HepG2 (cell line): ENCODE measurements at regions not wholly inside any gene's neighbourhood (a gene's known extent, or its start where the extent isn't known, plus 50 kb on each side); places are given as distances from the start of the nearest gene placed in this dataset.

Experiments
- ATAC-seq: fragments of 200-7000 bp; cut with Tn5 transposase; 3 replicates; pipeline ENCODE4 v1.9.1; 2020; ENCODE audit warnings: mild to moderate bottlenecking, moderate library complexity
- BruUV-seq: library from RNA; stranded (reverse); fragments of 400-500 nt; replicated peaks from 2 replicates; lab custom pipeline; 2021; lab: Mats Ljungman, UMichigan
- CTCF ChIA-PET: fragments of 300-600 bp; formaldehyde crosslinking; extraction: SDS; loops from one replicate; lab custom pipeline; 2021; ENCODE audit warnings: low total read pairs, inconsistent platforms, low intra/inter-chr PET ratio; lab: Yijun Ruan, JAX
- POLR2A ChIA-PET: fragments of 350-600 bp; sonication (Branson Sonifier 250); formaldehyde crosslinking; loops from one replicate; lab custom pipeline; 2020; ENCODE audit warnings: antibody characterized with exemption, inconsistent platforms; lab: Yijun Ruan, JAX
- DNase-seq: peaks from one replicate; pipeline ENCODE4 v3.0.0-alpha.2; 2015; ENCODE audit warnings: low spot score
- FAIRE-seq: peaks from 3 replicates; lab custom pipeline; 2011; peaks lifted over from hg19 to GRCh38; lab: Jason Lieb, UNC
- H2AFZ ChIP-seq: one replicate; pipeline ENCODE4 v1.6.1; 2011; ENCODE audit warnings: low read length, inconsistent platforms
- H3K27ac ChIP-seq: fragments of 300-600 bp; 3 replicates; pipeline ENCODE4 v1.8.0; 2011; ENCODE audit warnings: mixed run types, mild to moderate bottlenecking, mixed read lengths, low read length, inconsistent platforms; ENCODE audit not compliant: insufficient read depth; ENCODE audit errors: extremely low read length
- H3K27me3 ChIP-seq, 2 experiments: fragments of 200-600 bp in 1 of 2; 2 replicates in 1 of 2; 3 replicates in 1 of 2; pipeline versions ENCODE4 v1.6.0 to v1.8.0; 2011; ENCODE audit warnings: low read length in 2 of 2, mild to moderate bottlenecking in 2 of 2, moderate library complexity in 2 of 2, inconsistent platforms in 1 of 2; ENCODE audit not compliant: insufficient read depth in 2 of 2, control insufficient read depth in 1 of 2
- H3K36me3 ChIP-seq, 2 experiments: fragments of 200-600 bp in 1 of 2; replicated peaks in 1 of 2; 2 replicates in 1 of 2; 3 replicates in 1 of 2; pipeline versions ENCODE4 v1.5.1 to v1.8.0; 2011; ENCODE audit warnings: low read length in 2 of 2, inconsistent platforms in 1 of 2; ENCODE audit not compliant: insufficient read depth in 2 of 2, control insufficient read depth in 1 of 2
- H3K4me1 ChIP-seq: 2 replicates; pipeline ENCODE4 v1.5.1; 2012; ENCODE audit warnings: low read length, inconsistent platforms; ENCODE audit not compliant: insufficient read depth
- H3K4me2 ChIP-seq: 2 replicates; pipeline ENCODE4 v1.6.0; 2011; ENCODE audit warnings: low read depth, low read length, inconsistent platforms
- H3K4me3 ChIP-seq, 3 experiments: fragments of 200-600 bp in 1 of 3; sonication (generic), shearing (Covaris generic) in 1 of 3; replicated peaks in 1 of 3; 2 replicates each; pipeline ENCODE4 v1.5.1; 2011 to 2016; ENCODE audit warnings: low read length in 3 of 3, inconsistent platforms in 2 of 3, low read depth in 2 of 3, mild to moderate bottlenecking in 2 of 3, control low read depth in 1 of 3, mixed read lengths in 1 of 3; ENCODE audit not compliant: insufficient read depth in 1 of 3
- H3K79me2 ChIP-seq: one replicate; pipeline ENCODE4 v1.6.1; 2011; ENCODE audit warnings: low read length, inconsistent platforms; ENCODE audit not compliant: insufficient read depth
- H3K9ac ChIP-seq: 2 replicates; pipeline ENCODE4 v1.6.0; 2011; ENCODE audit warnings: mild to moderate bottlenecking, low read depth, low read length, inconsistent platforms; ENCODE audit not compliant: insufficient read depth
- H3K9me3 ChIP-seq: 2 replicates; pipeline ENCODE4 v1.5.1; 2012; ENCODE audit warnings: mild to moderate bottlenecking, low read length
- H4K20me1 ChIP-seq: 2 replicates; pipeline ENCODE4 v1.6.0; 2011; ENCODE audit warnings: inconsistent platforms, mild to moderate bottlenecking, low read length, moderate library complexity; ENCODE audit not compliant: insufficient read depth
- FOSL2 ChIP-seq: sonication (generic); formaldehyde crosslinking; IDR thresholded peaks from 2 replicates; pipeline ENCODE4 v1.4.0; 2020; ENCODE audit warnings: missing genetic modification reagents
- ISL2 ChIP-seq: sonication (generic); formaldehyde crosslinking; IDR thresholded peaks from 2 replicates; pipeline ENCODE4 v1.5.0; 2020; ENCODE audit warnings: missing genetic modification reagents
- NAIF1 ChIP-seq: sonication (generic); formaldehyde crosslinking; IDR thresholded peaks from 2 replicates; pipeline ENCODE4 v1.5.0; 2020; ENCODE audit warnings: mild to moderate bottlenecking, missing genetic modification reagents, borderline replicate concordance
- TAF15 ChIP-seq: fragments of 200-400 bp; formaldehyde crosslinking; IDR thresholded peaks from one replicate; pipeline ENCODE4 v1.6.1; 2018; ENCODE audit warnings: mild to moderate bottlenecking, low read depth, low read length; ENCODE audit not compliant: poor library complexity, severe bottlenecking
- TFAP4 ChIP-seq: sonication (generic); IDR thresholded peaks from 2 replicates; pipeline ENCODE4 v1.6.1; 2016; ENCODE audit warnings: low read depth, borderline replicate concordance
- WIZ ChIP-seq: sonication (generic); formaldehyde crosslinking; IDR thresholded peaks from 2 replicates; pipeline ENCODE4 v1.5.1; 2020; ENCODE audit warnings: mild to moderate bottlenecking, missing genetic modification reagents
- ZNF121 ChIP-seq: sonication (generic); formaldehyde crosslinking; IDR thresholded peaks from 2 replicates; pipeline ENCODE4 v1.5.0; 2020; ENCODE audit warnings: mild to moderate bottlenecking, missing genetic modification reagents
- ZNF280D ChIP-seq: sonication (generic); formaldehyde crosslinking; IDR thresholded peaks from 2 replicates; pipeline ENCODE4 v1.5.1; 2020; ENCODE audit warnings: mild to moderate bottlenecking, missing genetic modification reagents
- ZNF614 ChIP-seq: IDR thresholded peaks from 2 replicates; pipeline ENCODE4 v1.6.1; 2018; ENCODE audit warnings: missing biosample characterization, missing genetic modification reagents, inconsistent platforms, borderline replicate concordance
- ZNF766 ChIP-seq: sonication (generic); formaldehyde crosslinking; IDR thresholded peaks from 2 replicates; pipeline ENCODE4 v1.5.0; 2020; ENCODE audit warnings: missing genetic modification reagents, borderline replicate concordance
- ZSCAN22 ChIP-seq: sonication (generic); formaldehyde crosslinking; IDR thresholded peaks from 2 replicates; pipeline ENCODE4 v1.4.0; 2020; ENCODE audit warnings: mild to moderate bottlenecking, missing genetic modification reagents
- WGBS: methylation state at CpG from one replicate; pipeline ENCODE4 v1.1.6; 2017; ENCODE audit warnings: low lambda C conversion rate; 5-methylcytosine and 5-hydroxymethylcytosine counted together
- in situ Hi-C: cut with HindIII; loops from 2 replicates; pipeline ENCODE4 v1.10.0; 2017; ENCODE audit warnings: low pct_unique_long_range_greater_than_20kb; ENCODE audit not compliant: extremely low pct_ligation_motif_present
- intact Hi-C: fragments of 100-400 bp; cut with micrococcal nuclease; formaldehyde crosslinking; loops from one replicate; pipeline ENCODE4 v1.10.0; 2022; ENCODE audit not compliant: unreplicated experiment
- TF ChIP-seq, protein P1 (sequence below): sonication (generic); formaldehyde crosslinking; IDR thresholded peaks from 2 replicates; pipeline ENCODE4 v1.8.1; 2023; ENCODE audit warnings: mild to moderate bottlenecking, missing genetic modification reagents
- TF ChIP-seq, protein P2 (sequence below): sonication (generic); formaldehyde crosslinking; IDR thresholded peaks from 2 replicates; pipeline ENCODE4 v1.4.0; 2020; ENCODE audit warnings: missing genetic modification reagents, mild to moderate bottlenecking, borderline replicate concordance
- TF ChIP-seq, protein P3 (sequence below): sonication (generic); formaldehyde crosslinking; IDR thresholded peaks from 2 replicates; pipeline ENCODE4 v1.5.0; 2020; ENCODE audit warnings: mild to moderate bottlenecking, missing genetic modification reagents, borderline replicate concordance

DNA sequence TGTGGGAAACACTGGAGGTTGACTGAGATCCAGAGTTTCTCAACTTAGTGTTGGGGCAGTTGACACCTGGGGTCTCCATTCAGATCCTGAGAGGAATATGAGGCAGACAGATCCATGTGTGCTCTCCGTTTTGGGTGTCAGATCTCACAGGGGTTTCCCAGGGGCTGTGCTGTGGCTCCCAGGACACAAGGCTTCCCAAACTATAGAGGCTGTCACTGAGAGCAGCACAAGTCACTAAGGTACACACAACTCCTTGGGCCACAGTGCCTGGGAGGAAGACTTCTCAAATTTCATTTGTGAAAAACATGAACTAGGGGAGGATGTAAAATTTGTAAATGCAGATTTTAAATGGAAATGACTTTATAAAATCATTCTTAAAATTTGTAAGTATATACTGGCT lies 363.6 kb downstream of the FBXO8 start (continued):
- no peak for TF ChIP-seq FOSL2 (CRISPR knock-in tag)
- TF ChIP-seq WIZ = no peak
- TF ChIP-seq ZNF280D = no peak
- TF ChIP-seq ZSCAN22 (CRISPR knock-in tag) = no peak
- TF ChIP-seq ZNF121 (CRISPR knock-in tag) = no peak
- no peak for TF ChIP-seq ISL2 (CRISPR knock-in tag)
- TF ChIP-seq ZNF766 (CRISPR knock-in tag) = no peak

GRCh38 chr4:173919196-173919595 lies 364.3 kb downstream of the FBXO8 start:
- Histone ChIP-seq H3K36me3 (no peaks in the 10 kb centered on the region), H3K27me3 (no peaks in the 10 kb centered on the region), H3K9ac (no peak overlapping the region), H3K79me2 (no peaks in the 10 kb centered on the region), H3K4me2 (no peak overlapping the region), H3K4me1 (no peaks in the 10 kb centered on the region), H3K9me3 (no peaks in the 10 kb centered on the region), H3K27ac (no peak overlapping the region), H4K20me1 (no peaks in the 10 kb centered on the region), H2AFZ (no peak overlapping the region), H3K4me3 (no peak overlapping the region)
- ChIA-PET POLR2A (no interaction called here), CTCF (no interaction called here)
- WGBS = 2% methylated on average over 2 of the region's 2 CpGs
- FAIRE-seq = no peak
- intact Hi-C loops (no loop called here), in situ Hi-C loops (no loop called here)
- DNase-seq = no peak
- ATAC-seq = no peak
- no TSS peak for BruUV-seq
- no peak for TF ChIP-seq ZNF614
- TF ChIP-seq, protein P1, sequence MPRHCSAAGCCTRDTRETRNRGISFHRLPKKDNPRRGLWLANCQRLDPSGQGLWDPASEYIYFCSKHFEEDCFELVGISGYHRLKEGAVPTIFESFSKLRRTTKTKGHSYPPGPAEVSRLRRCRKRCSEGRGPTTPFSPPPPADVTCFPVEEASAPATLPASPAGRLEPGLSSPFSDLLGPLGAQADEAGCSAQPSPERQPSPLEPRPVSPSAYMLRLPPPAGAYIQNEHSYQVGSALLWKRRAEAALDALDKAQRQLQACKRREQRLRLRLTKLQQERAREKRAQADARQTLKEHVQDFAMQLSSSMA (CRISPR knock-in tag) = no peak
- TF ChIP-seq, protein P2, sequence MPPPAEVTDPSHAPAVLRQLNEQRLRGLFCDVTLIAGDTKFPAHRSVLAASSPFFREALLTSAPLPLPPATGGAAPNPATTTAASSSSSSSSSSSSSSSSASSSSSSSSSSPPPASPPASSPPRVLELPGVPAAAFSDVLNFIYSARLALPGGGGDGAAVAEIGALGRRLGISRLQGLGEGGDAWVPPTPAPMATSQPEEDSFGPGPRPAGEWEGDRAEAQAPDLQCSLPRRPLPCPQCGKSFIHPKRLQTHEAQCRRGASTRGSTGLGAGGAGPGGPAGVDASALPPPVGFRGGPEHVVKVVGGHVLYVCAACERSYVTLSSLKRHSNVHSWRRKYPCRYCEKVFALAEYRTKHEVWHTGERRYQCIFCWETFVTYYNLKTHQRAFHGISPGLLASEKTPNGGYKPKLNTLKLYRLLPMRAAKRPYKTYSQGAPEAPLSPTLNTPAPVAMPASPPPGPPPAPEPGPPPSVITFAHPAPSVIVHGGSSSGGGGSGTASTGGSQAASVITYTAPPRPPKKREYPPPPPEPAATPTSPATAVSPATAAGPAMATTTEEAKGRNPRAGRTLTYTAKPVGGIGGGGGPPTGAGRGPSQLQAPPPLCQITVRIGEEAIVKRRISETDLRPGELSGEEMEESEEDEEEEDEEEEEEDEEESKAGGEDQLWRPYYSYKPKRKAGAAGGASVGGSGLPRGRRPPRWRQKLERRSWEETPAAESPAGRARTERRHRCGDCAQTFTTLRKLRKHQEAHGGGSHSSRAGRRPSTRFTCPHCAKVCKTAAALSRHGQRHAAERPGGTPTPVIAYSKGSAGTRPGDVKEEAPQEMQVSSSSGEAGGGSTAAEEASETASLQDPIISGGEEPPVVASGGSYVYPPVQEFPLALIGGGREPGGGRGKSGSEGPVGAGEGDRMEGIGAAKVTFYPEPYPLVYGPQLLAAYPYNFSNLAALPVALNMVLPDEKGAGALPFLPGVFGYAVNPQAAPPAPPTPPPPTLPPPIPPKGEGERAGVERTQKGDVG (CRISPR knock-in tag) = no peak
- TF ChIP-seq, protein P3, sequence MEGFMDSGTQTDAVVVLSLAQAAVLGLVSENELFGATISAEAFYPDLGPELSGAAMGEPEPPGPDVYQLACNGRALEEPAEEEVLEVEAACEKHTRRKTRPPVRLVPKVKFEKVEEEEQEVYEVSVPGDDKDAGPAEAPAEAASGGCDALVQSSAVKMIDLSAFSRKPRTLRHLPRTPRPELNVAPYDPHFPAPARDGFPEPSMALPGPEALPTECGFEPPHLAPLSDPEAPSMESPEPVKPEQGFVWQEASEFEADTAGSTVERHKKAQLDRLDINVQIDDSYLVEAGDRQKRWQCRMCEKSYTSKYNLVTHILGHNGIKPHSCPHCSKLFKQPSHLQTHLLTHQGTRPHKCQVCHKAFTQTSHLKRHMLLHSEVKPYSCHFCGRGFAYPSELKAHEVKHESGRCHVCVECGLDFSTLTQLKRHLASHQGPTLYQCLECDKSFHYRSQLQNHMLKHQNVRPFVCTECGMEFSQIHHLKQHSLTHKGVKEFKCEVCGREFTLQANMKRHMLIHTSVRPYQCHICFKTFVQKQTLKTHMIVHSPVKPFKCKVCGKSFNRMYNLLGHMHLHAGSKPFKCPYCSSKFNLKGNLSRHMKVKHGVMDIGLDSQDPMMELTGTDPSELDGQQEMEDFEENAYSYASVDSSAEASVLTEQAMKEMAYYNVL (CRISPR knock-in tag) = no peak
- TF ChIP-seq TAF15 = no peak
- TF ChIP-seq TFAP4 = no peak
- TF ChIP-seq NAIF1 (CRISPR knock-in tag) = no peak
